Liver (tissue), 8 donors: ENCODE measurements at regions not wholly inside any gene's neighbourhood (a gene's known extent, or its start where the extent isn't known, plus 50 kb on each side); places are given as distances from the start of the nearest gene placed in this dataset.

Source experiments
- DNase-seq: peaks from one replicate; pipeline ENCODE4 v3.0.0-alpha.2; 2017; ENCODE audit warnings: low spot score
- H3K27ac ChIP-seq, 2 donors: one replicate each; pipeline ENCODE4 v1.7.0; 2013; ENCODE audit warnings: inconsistent platforms in 2 of 2, low read length in 2 of 2, control low read depth in 1 of 2, low read depth in 1 of 2, mild to moderate bottlenecking in 1 of 2
- H3K27me3 ChIP-seq, 4 donors: one replicate each; pipeline versions ENCODE4 v1.6.1 to v1.7.0; 2013; ENCODE audit warnings: low read length in 3 of 4, inconsistent platforms in 1 of 4, mild to moderate bottlenecking in 1 of 4, moderate library complexity in 1 of 4; ENCODE audit not compliant: control insufficient read depth in 4 of 4, insufficient read depth in 4 of 4
- H3K36me3 ChIP-seq, 4 donors: one replicate each; pipeline versions ENCODE4 v1.6.1 to v1.7.0; 2013; ENCODE audit warnings: low read length in 3 of 4, mild to moderate bottlenecking in 3 of 4, low read depth in 1 of 4, moderate library complexity in 1 of 4; ENCODE audit not compliant: control insufficient read depth in 4 of 4, insufficient read depth in 3 of 4
- H3K4me1 ChIP-seq, 4 donors: one replicate each; pipeline versions ENCODE4 v1.6.1 to v1.7.0; 2013; ENCODE audit warnings: low read length in 3 of 4, mild to moderate bottlenecking in 3 of 4, moderate library complexity in 1 of 4; ENCODE audit not compliant: control insufficient read depth in 4 of 4, insufficient read depth in 4 of 4
- H3K4me3 ChIP-seq, 3 donors: one replicate each; pipeline versions ENCODE4 v1.6.1 to v1.7.0; 2013; ENCODE audit warnings: low read length in 3 of 3, control low read depth in 1 of 3, low read depth in 1 of 3, mild to moderate bottlenecking in 1 of 3
- H3K9ac ChIP-seq, 2 donors: one replicate each; pipeline ENCODE4 v1.7.0; 2013; ENCODE audit warnings: low read length in 2 of 2, mild to moderate bottlenecking in 2 of 2, moderate library complexity in 2 of 2, control low read depth in 1 of 2, low read depth in 1 of 2
- H3K9me3 ChIP-seq, 4 donors: one replicate each; pipeline versions ENCODE4 v1.6.1 to v1.7.0; 2013; ENCODE audit warnings: low read length in 3 of 4; ENCODE audit not compliant: control insufficient read depth in 4 of 4
- EGR1 ChIP-seq, 2 donors: IDR thresholded peaks; 2 replicates each; pipeline ENCODE4 v1.6.1; 2016 to 2018; ENCODE audit warnings: antibody characterized with exemption in 2 of 2, low read depth in 2 of 2
- FOXA1 ChIP-seq: IDR thresholded peaks from 2 replicates; pipeline ENCODE4 v1.6.1; 2016; ENCODE audit warnings: antibody characterized with exemption
- FOXA2 ChIP-seq: IDR thresholded peaks from 2 replicates; pipeline ENCODE4 v1.6.1; 2016; ENCODE audit warnings: antibody characterized with exemption
- GABPA ChIP-seq, 2 donors: IDR thresholded peaks in 1 of 2; conservative IDR thresholded peaks in 1 of 2; 2 replicates each; pipeline ENCODE4 v1.6.1; 2016; ENCODE audit warnings: antibody characterized with exemption in 2 of 2, mild to moderate bottlenecking in 1 of 2, moderate library complexity in 1 of 2
- HNF4A ChIP-seq, 2 donors: conservative IDR thresholded peaks; 2 replicates each; pipeline ENCODE4 v1.6.1; 2016; ENCODE audit warnings: antibody characterized with exemption in 2 of 2, mild to moderate bottlenecking in 2 of 2
- HNF4G ChIP-seq: IDR thresholded peaks from 2 replicates; pipeline ENCODE4 v1.6.1; 2016; ENCODE audit warnings: antibody characterized with exemption
- JUND ChIP-seq, 2 donors: IDR thresholded peaks; 2 replicates each; pipeline ENCODE4 v1.6.1; 2016; ENCODE audit warnings: antibody characterized with exemption in 2 of 2
- NR2F2 ChIP-seq: IDR thresholded peaks from 2 replicates; pipeline ENCODE4 v1.6.1; 2016; ENCODE audit warnings: antibody characterized with exemption
- RAD21 ChIP-seq, 2 donors: IDR thresholded peaks; 2 replicates each; pipeline ENCODE4 v1.6.1; 2016; ENCODE audit warnings: antibody characterized with exemption in 2 of 2, mild to moderate bottlenecking in 2 of 2
- RXRA ChIP-seq, 2 donors: IDR thresholded peaks; 2 replicates each; pipeline ENCODE4 v1.6.1; 2017 to 2018; ENCODE audit warnings: antibody characterized with exemption in 2 of 2, mild to moderate bottlenecking in 1 of 2
- SP1 ChIP-seq: IDR thresholded peaks from 2 replicates; pipeline ENCODE4 v1.6.1; 2018; ENCODE audit warnings: antibody characterized with exemption, mild to moderate bottlenecking
- TAF1 ChIP-seq: conservative IDR thresholded peaks from 2 replicates; pipeline ENCODE4 v1.6.1; 2016; ENCODE audit warnings: antibody characterized with exemption, mild to moderate bottlenecking
- YY1 ChIP-seq: IDR thresholded peaks from 2 replicates; pipeline ENCODE4 v1.6.1; 2016; ENCODE audit warnings: antibody characterized with exemption, mild to moderate bottlenecking
- WGBS: extraction: QIAGEN DNeasy Blood & Tissue Kit; methylation state at CpG from one replicate; pipeline ENCODE4 v1.1.7; 2013; 5-methylcytosine and 5-hydroxymethylcytosine counted together
- TF ChIP-seq, protein P1 (sequence below): fragments of 150-350 bp; IDR thresholded peaks from 2 replicates; pipeline ENCODE4 v1.5.1; 2017; ENCODE audit warnings: improper control_type of control experiment, low read depth, low read length; ENCODE audit not compliant: missing input control
- TF ChIP-seq, protein P2 (sequence below): IDR thresholded peaks from 2 replicates; pipeline ENCODE4 v1.6.1; 2016; ENCODE audit warnings: antibody characterized with exemption, mild to moderate bottlenecking
- TF ChIP-seq, protein P3 (sequence below): IDR thresholded peaks from 2 replicates; pipeline ENCODE4 v1.6.1; 2016; ENCODE audit warnings: antibody characterized with exemption
- TF ChIP-seq, protein P4 (sequence below): IDR thresholded peaks from 2 replicates; pipeline ENCODE4 v1.6.1; 2016; ENCODE audit warnings: antibody characterized with exemption
- TF ChIP-seq, protein P5 (sequence below): IDR thresholded peaks from 2 replicates; pipeline ENCODE4 v1.6.1; 2016; ENCODE audit warnings: antibody characterized with exemption
- donor health status: healthy.
- donor health status: healthy.
- donor health status: healthy.
- donor health status: healthy.
- donor health status: healthy.

DNA sequence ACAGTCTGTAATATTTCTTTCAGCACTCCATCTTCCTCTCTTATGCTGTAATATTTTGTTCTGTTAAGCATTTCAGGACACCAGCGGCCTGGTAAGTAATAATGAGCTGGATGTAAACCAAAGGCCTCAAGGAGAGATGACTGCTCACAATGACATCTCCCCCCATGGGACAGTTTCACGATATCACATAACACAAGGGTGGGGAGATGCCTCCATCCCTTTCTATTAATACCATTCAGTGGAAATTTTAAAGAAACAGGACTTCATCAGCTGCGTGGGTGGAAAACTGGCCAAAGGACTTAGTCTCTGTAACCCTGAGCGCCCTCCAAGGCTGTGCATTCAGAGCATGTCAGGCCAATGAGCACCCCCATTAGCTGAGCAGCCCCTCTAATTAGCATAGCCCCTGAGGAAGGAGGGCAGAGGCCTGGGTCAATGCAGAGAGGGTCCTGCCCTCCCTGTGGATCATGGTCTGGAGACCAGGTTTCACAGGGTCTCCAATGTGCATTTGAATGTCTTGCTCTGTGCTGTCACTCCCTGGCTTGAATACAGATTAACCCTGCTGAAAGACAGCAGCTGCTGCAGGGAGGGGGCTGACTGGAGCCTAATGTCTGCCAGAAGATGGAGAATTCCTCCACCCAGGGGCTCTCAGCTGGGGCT, 156.4 kb downstream of the HS3ST2 start:
- 56% methylated on average over 4 of the region's 4 CpGs for WGBS
- Histone ChIP-seq H3K9me3 (no peaks in the 10 kb centered on the region), H3K27ac (no peak overlapping the region), H3K9ac (no peak overlapping the region), H3K27me3 (peaks cover 0 to 6% (median 2%) of the 10 kb centered on the region in 4 donors), H3K36me3 (no peaks in the 10 kb centered on the region), H3K4me1 (no peaks in the 10 kb centered on the region), H3K4me3 (no peak overlapping the region)
- no peak for DNase-seq
- no peak for TF ChIP-seq FOXA1
- TF ChIP-seq, protein P1, sequence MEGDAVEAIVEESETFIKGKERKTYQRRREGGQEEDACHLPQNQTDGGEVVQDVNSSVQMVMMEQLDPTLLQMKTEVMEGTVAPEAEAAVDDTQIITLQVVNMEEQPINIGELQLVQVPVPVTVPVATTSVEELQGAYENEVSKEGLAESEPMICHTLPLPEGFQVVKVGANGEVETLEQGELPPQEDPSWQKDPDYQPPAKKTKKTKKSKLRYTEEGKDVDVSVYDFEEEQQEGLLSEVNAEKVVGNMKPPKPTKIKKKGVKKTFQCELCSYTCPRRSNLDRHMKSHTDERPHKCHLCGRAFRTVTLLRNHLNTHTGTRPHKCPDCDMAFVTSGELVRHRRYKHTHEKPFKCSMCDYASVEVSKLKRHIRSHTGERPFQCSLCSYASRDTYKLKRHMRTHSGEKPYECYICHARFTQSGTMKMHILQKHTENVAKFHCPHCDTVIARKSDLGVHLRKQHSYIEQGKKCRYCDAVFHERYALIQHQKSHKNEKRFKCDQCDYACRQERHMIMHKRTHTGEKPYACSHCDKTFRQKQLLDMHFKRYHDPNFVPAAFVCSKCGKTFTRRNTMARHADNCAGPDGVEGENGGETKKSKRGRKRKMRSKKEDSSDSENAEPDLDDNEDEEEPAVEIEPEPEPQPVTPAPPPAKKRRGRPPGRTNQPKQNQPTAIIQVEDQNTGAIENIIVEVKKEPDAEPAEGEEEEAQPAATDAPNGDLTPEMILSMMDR, result no peak
- TF ChIP-seq TAF1, result no peak
- TF ChIP-seq, protein P2, sequence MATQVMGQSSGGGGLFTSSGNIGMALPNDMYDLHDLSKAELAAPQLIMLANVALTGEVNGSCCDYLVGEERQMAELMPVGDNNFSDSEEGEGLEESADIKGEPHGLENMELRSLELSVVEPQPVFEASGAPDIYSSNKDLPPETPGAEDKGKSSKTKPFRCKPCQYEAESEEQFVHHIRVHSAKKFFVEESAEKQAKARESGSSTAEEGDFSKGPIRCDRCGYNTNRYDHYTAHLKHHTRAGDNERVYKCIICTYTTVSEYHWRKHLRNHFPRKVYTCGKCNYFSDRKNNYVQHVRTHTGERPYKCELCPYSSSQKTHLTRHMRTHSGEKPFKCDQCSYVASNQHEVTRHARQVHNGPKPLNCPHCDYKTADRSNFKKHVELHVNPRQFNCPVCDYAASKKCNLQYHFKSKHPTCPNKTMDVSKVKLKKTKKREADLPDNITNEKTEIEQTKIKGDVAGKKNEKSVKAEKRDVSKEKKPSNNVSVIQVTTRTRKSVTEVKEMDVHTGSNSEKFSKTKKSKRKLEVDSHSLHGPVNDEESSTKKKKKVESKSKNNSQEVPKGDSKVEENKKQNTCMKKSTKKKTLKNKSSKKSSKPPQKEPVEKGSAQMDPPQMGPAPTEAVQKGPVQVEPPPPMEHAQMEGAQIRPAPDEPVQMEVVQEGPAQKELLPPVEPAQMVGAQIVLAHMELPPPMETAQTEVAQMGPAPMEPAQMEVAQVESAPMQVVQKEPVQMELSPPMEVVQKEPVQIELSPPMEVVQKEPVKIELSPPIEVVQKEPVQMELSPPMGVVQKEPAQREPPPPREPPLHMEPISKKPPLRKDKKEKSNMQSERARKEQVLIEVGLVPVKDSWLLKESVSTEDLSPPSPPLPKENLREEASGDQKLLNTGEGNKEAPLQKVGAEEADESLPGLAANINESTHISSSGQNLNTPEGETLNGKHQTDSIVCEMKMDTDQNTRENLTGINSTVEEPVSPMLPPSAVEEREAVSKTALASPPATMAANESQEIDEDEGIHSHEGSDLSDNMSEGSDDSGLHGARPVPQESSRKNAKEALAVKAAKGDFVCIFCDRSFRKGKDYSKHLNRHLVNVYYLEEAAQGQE, result no peak
- TF ChIP-seq SP1, result no peak
- TF ChIP-seq HNF4A (conservative IDR thresholded peaks at IDR 0.05), result no peak
- no peak for TF ChIP-seq FOXA2
- no peak for TF ChIP-seq NR2F2
- TF ChIP-seq HNF4G, result no peak
- TF ChIP-seq, protein P3, sequence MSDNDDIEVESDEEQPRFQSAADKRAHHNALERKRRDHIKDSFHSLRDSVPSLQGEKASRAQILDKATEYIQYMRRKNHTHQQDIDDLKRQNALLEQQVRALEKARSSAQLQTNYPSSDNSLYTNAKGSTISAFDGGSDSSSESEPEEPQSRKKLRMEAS, result no peak
- TF ChIP-seq, protein P4, sequence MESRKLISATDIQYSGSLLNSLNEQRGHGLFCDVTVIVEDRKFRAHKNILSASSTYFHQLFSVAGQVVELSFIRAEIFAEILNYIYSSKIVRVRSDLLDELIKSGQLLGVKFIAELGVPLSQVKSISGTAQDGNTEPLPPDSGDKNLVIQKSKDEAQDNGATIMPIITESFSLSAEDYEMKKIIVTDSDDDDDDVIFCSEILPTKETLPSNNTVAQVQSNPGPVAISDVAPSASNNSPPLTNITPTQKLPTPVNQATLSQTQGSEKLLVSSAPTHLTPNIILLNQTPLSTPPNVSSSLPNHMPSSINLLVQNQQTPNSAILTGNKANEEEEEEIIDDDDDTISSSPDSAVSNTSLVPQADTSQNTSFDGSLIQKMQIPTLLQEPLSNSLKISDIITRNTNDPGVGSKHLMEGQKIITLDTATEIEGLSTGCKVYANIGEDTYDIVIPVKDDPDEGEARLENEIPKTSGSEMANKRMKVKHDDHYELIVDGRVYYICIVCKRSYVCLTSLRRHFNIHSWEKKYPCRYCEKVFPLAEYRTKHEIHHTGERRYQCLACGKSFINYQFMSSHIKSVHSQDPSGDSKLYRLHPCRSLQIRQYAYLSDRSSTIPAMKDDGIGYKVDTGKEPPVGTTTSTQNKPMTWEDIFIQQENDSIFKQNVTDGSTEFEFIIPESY, result no peak
- TF ChIP-seq, protein P5, sequence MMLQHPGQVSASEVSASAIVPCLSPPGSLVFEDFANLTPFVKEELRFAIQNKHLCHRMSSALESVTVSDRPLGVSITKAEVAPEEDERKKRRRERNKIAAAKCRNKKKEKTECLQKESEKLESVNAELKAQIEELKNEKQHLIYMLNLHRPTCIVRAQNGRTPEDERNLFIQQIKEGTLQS, result no peak
- TF ChIP-seq YY1, result no peak
- TF ChIP-seq GABPA (IDR thresholded peaks at IDR 0.05 in 1 of 2, conservative IDR thresholded peaks at IDR 0.05 in 1 of 2), result no peak
- TF ChIP-seq RAD21 (IDR thresholded peaks at IDR 0.05), result no peak
- TF ChIP-seq RXRA (IDR thresholded peaks at IDR 0.05), result no peak
- TF ChIP-seq JUND (IDR thresholded peaks at IDR 0.05), result no peak
- no peak for TF ChIP-seq EGR1 (IDR thresholded peaks at IDR 0.05; ENCODE audit: low read depth in 2 of 2)
